Muscle layer of colon (tissue), 2 donors: ENCODE measurements at regions not wholly inside any gene's neighbourhood (a gene's known extent, or its start where the extent isn't known, plus 50 kb on each side); places are given as distances from the start of the nearest gene placed in this dataset.

Source experiments
- H3K27ac ChIP-seq: one replicate; pipeline ENCODE4 v1.7.0; 2013; ENCODE audit warnings: low read depth, mild to moderate bottlenecking, low read length, moderate library complexity
- H3K27me3 ChIP-seq, 2 donors: one replicate each; pipeline ENCODE4 v1.7.0; 2013; ENCODE audit warnings: low read length in 2 of 2, mild to moderate bottlenecking in 2 of 2; ENCODE audit not compliant: insufficient read depth in 2 of 2, control insufficient read depth in 1 of 2
- H3K36me3 ChIP-seq: one replicate; pipeline ENCODE4 v1.7.0; 2013; ENCODE audit warnings: mild to moderate bottlenecking, low read length; ENCODE audit not compliant: insufficient read depth
- H3K4me1 ChIP-seq: one replicate; pipeline ENCODE4 v1.7.0; 2013; ENCODE audit warnings: mild to moderate bottlenecking, low read length; ENCODE audit not compliant: insufficient read depth
- H3K4me3 ChIP-seq, 2 donors: one replicate each; pipeline ENCODE4 v1.7.0; 2013; ENCODE audit warnings: low read length in 2 of 2, low read depth in 1 of 2, mild to moderate bottlenecking in 1 of 2, moderate library complexity in 1 of 2
- H3K9ac ChIP-seq: one replicate; pipeline ENCODE4 v1.7.0; 2013; ENCODE audit warnings: low read length
- H3K9me3 ChIP-seq: one replicate; pipeline ENCODE4 v1.7.0; 2013; ENCODE audit warnings: mild to moderate bottlenecking, low read length
- donor health status: abdominal sarcoma.
- donor health status: Adenocarcinoma of cecum.

GRCh38 chr5:27733237-27733636 is 694.9 kb upstream of the CDH9 start:
- Histone ChIP-seq H3K27me3 (no peaks in the 10 kb centered on the region), H3K4me3 (no peak overlapping the region), H3K4me1 (no peaks in the 10 kb centered on the region), H3K27ac (no peak overlapping the region), H3K36me3 (no peaks in the 10 kb centered on the region), H3K9me3 (no peaks in the 10 kb centered on the region), H3K9ac (no peak overlapping the region)

DNA sequence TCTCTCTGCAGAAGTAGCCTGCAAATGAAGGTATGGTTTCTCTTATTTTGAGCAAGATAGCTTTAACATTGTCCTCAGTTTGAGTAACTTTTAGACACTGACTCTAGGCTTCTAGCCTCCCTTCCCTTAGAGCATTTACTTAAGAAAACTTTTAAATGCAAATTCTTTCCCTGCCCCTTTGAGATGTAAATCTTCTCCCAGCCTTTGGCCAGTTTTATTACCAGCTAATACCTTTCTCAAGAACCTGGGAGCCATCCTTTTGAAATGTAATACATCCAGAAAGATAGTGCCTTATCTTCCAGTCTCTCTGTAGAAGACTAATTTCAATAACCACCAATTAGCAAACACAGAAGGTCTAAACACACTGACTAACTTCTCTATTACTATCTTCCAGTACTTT is 688.9 kb upstream of the CDH9 start:
- Histone ChIP-seq H3K36me3 (no peaks in the 10 kb centered on the region), H3K27me3 (no peaks in the 10 kb centered on the region), H3K4me3 (no peak overlapping the region), H3K27ac (no peak overlapping the region), H3K9ac (no peak overlapping the region), H3K9me3 (no peaks in the 10 kb centered on the region), H3K4me1 (no peaks in the 10 kb centered on the region)

- Histone ChIP-seq H3K9me3 (no peaks in the 10 kb centered on the region), H3K4me1 (no peaks in the 10 kb centered on the region), H3K27ac (no peak overlapping the region), H3K4me3 (no peak overlapping the region), H3K27me3 (no peaks in the 10 kb centered on the region), H3K9ac (no peak overlapping the region), H3K36me3 (no peaks in the 10 kb centered on the region)
Observed at GRCh38 chr5:27722337-27722736, 684.0 kb upstream of the CDH9 start.

DNA sequence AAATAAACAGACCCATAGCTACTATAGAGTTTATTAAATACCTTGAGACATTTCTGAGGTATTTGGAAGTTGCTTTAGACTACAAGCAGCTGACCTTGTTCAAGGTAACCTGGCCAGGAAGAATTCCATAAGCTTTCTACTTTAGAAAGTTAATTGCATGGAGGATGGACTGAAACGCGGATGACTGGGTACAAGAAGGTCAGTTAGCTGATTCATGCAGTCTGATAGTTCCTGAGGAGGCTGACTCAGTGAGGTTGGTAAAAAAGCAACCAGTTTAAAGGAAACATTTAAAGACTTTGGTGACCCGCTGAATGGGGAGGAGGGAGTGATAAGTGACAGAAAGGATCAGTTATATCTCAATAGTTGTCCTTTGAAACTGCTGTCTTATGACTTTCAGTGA is 670.1 kb upstream of the CDH9 start:
- Histone ChIP-seq H3K27ac (no peak overlapping the region), H3K27me3 (no peaks in the 10 kb centered on the region), H3K4me1 (no peaks in the 10 kb centered on the region)

DNA sequence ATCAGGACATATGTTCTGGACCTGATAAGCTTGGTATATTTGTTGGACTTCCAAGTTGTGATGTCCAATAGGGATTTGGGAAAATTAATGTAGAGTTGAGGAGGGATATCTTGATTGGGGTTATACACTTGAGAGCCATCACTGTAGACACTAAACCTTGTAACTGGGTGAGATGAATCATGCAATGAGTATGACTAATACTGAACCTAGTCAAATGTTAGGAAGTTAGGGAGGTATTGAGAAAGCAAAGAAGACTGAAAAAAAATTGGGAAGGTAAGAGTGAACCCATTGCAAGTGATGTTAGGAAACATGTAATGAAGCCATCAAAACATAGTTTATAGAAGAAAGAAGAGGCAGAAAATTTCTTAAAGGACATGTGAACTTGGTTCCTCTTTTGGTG is 668.4 kb upstream of the CDH9 start:
- H3K4me1 ChIP-seq: no peaks in the 10 kb centered on the region

More for the DNA sequence above, 670.1 kb upstream of the CDH9 start:
- no peaks in the 10 kb centered on the region for H3K36me3 ChIP-seq
- H3K9ac ChIP-seq: no peak overlapping the region
- H3K4me3 ChIP-seq: no peak overlapping the region
- H3K9me3 ChIP-seq: no peaks in the 10 kb centered on the region

DNA sequence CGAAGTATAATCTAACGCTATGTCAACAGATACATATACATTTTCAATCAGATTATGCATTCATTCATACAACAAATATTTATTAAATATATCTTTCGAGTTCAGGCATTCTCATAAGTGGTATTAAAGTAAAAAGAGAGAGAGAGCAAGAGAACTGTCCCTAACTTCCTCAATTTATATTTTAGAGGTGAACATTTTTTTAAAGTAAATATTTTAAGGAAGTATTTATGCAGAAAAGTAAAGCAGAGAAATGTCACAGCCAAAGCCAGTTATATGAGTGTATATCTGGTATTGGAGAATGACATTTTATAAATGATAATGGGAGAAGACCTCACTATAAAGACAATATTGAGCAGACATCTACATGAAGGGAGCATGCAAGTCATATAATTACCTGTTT is 667.3 kb upstream of the CDH9 start:
- Histone ChIP-seq H3K27ac (no peak overlapping the region), H3K4me3 (no peak overlapping the region), H3K9me3 (no peaks in the 10 kb centered on the region), H3K27me3 (no peaks in the 10 kb centered on the region), H3K9ac (no peak overlapping the region), H3K4me1 (no peaks in the 10 kb centered on the region), H3K36me3 (no peaks in the 10 kb centered on the region)

More for the DNA sequence above, 668.4 kb upstream of the CDH9 start:
- no peak overlapping the region for H3K27ac ChIP-seq
- H3K4me3 ChIP-seq: no peak overlapping the region
- H3K9ac ChIP-seq: no peak overlapping the region
- no peaks in the 10 kb centered on the region for H3K9me3 ChIP-seq
- no peaks in the 10 kb centered on the region for H3K27me3 ChIP-seq
- H3K36me3 ChIP-seq: no peaks in the 10 kb centered on the region

- Histone ChIP-seq H3K4me3 (no peak overlapping the region), H3K4me1 (no peaks in the 10 kb centered on the region), H3K36me3 (no peaks in the 10 kb centered on the region), H3K27me3 (no peaks in the 10 kb centered on the region), H3K9me3 (no peaks in the 10 kb centered on the region), H3K27ac (no peak overlapping the region), H3K9ac (no peak overlapping the region)
Observed at GRCh38 chr5:27701931-27702903, 663.8 kb upstream of the CDH9 start.

GRCh38 chr5:27700526-27700925 is 662.1 kb upstream of the CDH9 start:
- no peaks in the 10 kb centered on the region for H3K36me3 ChIP-seq
- no peaks in the 10 kb centered on the region for H3K4me1 ChIP-seq
- H3K27me3 ChIP-seq: no peaks in the 10 kb centered on the region
- no peak overlapping the region for H3K4me3 ChIP-seq
- H3K9me3 ChIP-seq: no peaks in the 10 kb centered on the region
- no peak overlapping the region for H3K27ac ChIP-seq
- H3K9ac ChIP-seq: no peak overlapping the region

DNA sequence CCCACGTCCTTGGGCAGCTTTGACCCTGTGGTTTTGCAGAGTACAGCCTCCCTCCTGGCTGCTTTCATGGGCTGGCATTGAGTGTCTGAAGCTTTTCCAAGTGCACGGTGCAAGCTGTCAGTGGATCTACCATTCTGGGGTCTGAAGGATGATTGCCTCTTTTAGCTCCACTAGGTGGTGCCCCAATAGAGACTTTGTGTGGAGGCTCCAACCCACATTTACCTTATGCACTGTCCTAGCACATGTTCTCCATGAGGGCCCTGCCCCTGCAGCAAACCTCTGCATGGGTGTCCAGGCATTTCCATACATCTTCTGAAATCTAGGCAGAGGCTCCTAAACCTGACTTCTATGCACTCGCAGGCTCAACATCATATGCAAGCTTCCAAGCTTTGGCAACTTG is 644.2 kb upstream of the CDH9 start:
- no peaks in the 10 kb centered on the region for H3K9me3 ChIP-seq
- H3K9ac ChIP-seq: no peak overlapping the region
- no peaks in the 10 kb centered on the region for H3K36me3 ChIP-seq
- H3K27me3 ChIP-seq: no peaks in the 10 kb centered on the region
- no peak overlapping the region for H3K27ac ChIP-seq
- no peaks in the 10 kb centered on the region for H3K4me1 ChIP-seq
- no peak overlapping the region for H3K4me3 ChIP-seq

DNA sequence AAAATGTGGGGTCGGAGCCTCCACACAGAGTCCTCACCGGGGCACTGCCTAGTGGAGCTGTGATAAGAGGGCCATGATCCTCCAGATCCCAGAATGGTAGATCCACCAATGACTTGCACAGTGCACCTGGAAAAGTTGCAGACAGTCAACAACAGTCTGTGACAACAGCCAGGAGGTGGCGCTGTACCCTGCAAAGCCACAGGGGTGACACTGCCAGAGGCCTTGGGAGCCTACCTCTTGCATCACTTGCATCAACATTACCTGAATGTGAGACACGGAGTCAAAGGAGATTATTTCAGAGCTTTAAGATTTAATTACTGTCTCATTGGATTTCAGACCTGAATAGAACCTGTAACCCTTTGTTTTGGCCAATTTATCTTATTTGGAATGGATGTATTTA is 614.1 kb upstream of the CDH9 start:
- Histone ChIP-seq H3K9me3 (no peaks in the 10 kb centered on the region), H3K27ac (no peak overlapping the region), H3K27me3 (no peaks in the 10 kb centered on the region), H3K36me3 (no peaks in the 10 kb centered on the region), H3K4me1 (no peaks in the 10 kb centered on the region), H3K4me3 (no peak overlapping the region), H3K9ac (no peak overlapping the region)

- no peaks in the 10 kb centered on the region for H3K36me3 ChIP-seq
- H3K27ac ChIP-seq: no peak overlapping the region
- H3K4me1 ChIP-seq: no peaks in the 10 kb centered on the region
- H3K4me3 ChIP-seq: no peak overlapping the region
- no peaks in the 10 kb centered on the region for H3K9me3 ChIP-seq
- H3K27me3 ChIP-seq: no peaks in the 10 kb centered on the region
- H3K9ac ChIP-seq: no peak overlapping the region
Observed at GRCh38 chr5:27639005-27639612, 600.7 kb upstream of the CDH9 start.
